ENCODE measurements at regions not wholly inside any gene's neighbourhood (a gene's known extent, or its start where the extent isn't known, plus 50 kb on each side); places are given as distances from the start of the nearest gene placed in this dataset.

GRCh38 chr6:164022632-164023031 lies 608.1 kb downstream of the QKI start:
- Histone ChIP-seq H3K36me3 (no peaks in the 10 kb centered on the region), H3K4me3 (no peak overlapping the region), H3K27me3 (ENCODE audit: low read depth) (no peaks in the 10 kb centered on the region), H3K4me1 (no peaks in the 10 kb centered on the region), H3K27ac (replicated peaks) (no peak overlapping the region), H3K9me3 (replicated peaks) (no peaks in the 10 kb centered on the region)
- DNase-seq, result no peak
- intact Hi-C loops (cut with micrococcal nuclease), result no loop called here
- TF ChIP-seq CTCF (IDR thresholded peaks at IDR 0.05; ENCODE audit: borderline replicate concordance), result no peak

GRCh38 chr6:164021589-164022250 lies 607.2 kb downstream of the QKI start:
- TF ChIP-seq CTCF (IDR thresholded peaks at IDR 0.05; ENCODE audit: borderline replicate concordance), result no peak
- Histone ChIP-seq H3K9me3 (replicated peaks) (no peaks in the 10 kb centered on the region), H3K27me3 (ENCODE audit: low read depth) (no peaks in the 10 kb centered on the region), H3K4me1 (no peaks in the 10 kb centered on the region), H3K36me3 (no peaks in the 10 kb centered on the region), H3K27ac (replicated peaks) (no peak overlapping the region), H3K4me3 (no peak overlapping the region)
- intact Hi-C loops (cut with micrococcal nuclease), result no loop called here
- no peak for DNase-seq

- no peaks in the 10 kb centered on the region for H3K36me3 ChIP-seq
- H3K4me3 ChIP-seq, result no peak overlapping the region
- intact Hi-C loops (cut with micrococcal nuclease), result no loop called here
- H3K9me3 ChIP-seq (replicated peaks), result no peaks in the 10 kb centered on the region
- no peaks in the 10 kb centered on the region for H3K4me1 ChIP-seq
- no peaks in the 10 kb centered on the region for H3K27me3 ChIP-seq (ENCODE audit: low read depth)
- no peak overlapping the region for H3K27ac ChIP-seq (replicated peaks)
- DNase-seq, result no peak
- no peak for TF ChIP-seq CTCF (IDR thresholded peaks at IDR 0.05; ENCODE audit: borderline replicate concordance)
Observed at GRCh38 chr6:164020142-164020541, 605.6 kb downstream of the QKI start.

- H3K27me3 ChIP-seq (ENCODE audit: low read depth), result no peaks in the 10 kb centered on the region
- no peak overlapping the region for H3K27ac ChIP-seq (replicated peaks)
- no peaks in the 10 kb centered on the region for H3K9me3 ChIP-seq (replicated peaks)
- H3K4me1 ChIP-seq, result no peaks in the 10 kb centered on the region
- no peak overlapping the region for H3K4me3 ChIP-seq
- DNase-seq, result no peak
- intact Hi-C loops (cut with micrococcal nuclease), result no loop called here
- no peaks in the 10 kb centered on the region for H3K36me3 ChIP-seq
- no peak for TF ChIP-seq CTCF (IDR thresholded peaks at IDR 0.05; ENCODE audit: borderline replicate concordance)
Observed at GRCh38 chr6:164018133-164018532, 603.6 kb downstream of the QKI start.

- TF ChIP-seq CTCF (IDR thresholded peaks at IDR 0.05; ENCODE audit: borderline replicate concordance), result no peak
- Histone ChIP-seq H3K27me3 (ENCODE audit: low read depth) (no peaks in the 10 kb centered on the region), H3K4me1 (peaks cover 5% of the 10 kb centered on the region), H3K4me3 (no peak overlapping the region), H3K27ac (replicated peaks) (no peak overlapping the region), H3K36me3 (no peaks in the 10 kb centered on the region), H3K9me3 (replicated peaks) (no peaks in the 10 kb centered on the region)
- intact Hi-C loops (cut with micrococcal nuclease), result no loop called here
- no peak for DNase-seq
Observed at GRCh38 chr6:164016056-164016455, 601.5 kb downstream of the QKI start.

Measured in left ventricle myocardium inferior (tissue), 1 donor.